ENCODE measurements at regions not wholly inside any gene's neighbourhood (a gene's known extent, or its start where the extent isn't known, plus 50 kb on each side); places are given as distances from the start of the nearest gene placed in this dataset.

DNA sequence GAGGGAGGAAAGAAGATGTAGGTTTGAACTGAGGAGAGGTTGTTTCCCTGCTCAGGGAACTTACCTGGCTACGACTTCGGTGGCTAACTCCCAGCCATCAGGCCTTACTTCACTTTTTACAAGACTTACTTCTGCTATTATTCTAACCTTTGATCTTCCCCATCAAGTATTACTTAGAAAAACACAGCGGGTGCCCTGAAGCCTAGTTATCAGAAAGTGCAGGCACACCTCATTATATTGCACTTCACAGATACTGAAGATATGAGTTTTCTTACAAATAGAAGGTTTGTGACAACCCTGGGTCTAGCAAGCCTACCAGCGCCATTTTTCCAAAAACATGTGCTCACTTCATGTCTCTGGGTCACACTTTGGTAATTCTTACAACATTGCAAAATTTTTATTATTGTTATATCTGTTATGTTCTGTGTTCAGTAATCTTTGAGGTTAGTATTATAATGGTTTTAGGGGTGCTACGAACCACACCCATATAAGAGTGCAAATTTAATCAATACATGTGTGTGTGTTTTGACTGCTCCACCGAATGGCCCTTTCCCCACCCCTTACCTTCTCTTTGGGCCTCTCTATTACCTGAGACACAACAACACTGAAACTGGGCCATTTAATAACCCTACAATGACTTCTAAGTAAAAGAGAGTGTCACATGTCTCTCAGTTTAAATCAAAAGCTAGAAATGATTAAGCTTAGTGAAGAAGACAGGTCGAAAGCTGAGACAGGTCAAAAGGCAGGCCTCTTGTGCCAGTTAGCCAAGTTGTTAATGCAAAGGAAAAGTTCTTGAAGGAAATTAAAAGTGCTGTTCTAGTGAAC is 2102.7 kb upstream of the WWC1 start:
- no peak overlapping the region for H3K9ac ChIP-seq (ENCODE audit: control insufficient read depth, insufficient read depth, low read length)
- H3K27me3 ChIP-seq (replicated peaks in 1 of 2; ENCODE audit: control insufficient read depth in 2 of 2, insufficient read depth in 2 of 2, low read length in 1 of 2) = no peaks in the 10 kb centered on the region
- in situ Hi-C loops (cut with MboI) (no loop called here), intact Hi-C loops (cut with micrococcal nuclease; ENCODE audit: unreplicated experiment) (no loop called here)
- FAIRE-seq (no peak), DNase-seq (ENCODE audit: low read depth, low spot score) (no peak), ATAC-seq (no peak)
- H3K4me1 ChIP-seq (ENCODE audit: control insufficient read depth, insufficient read depth, low read length) = no peaks in the 10 kb centered on the region
- no peaks in the 10 kb centered on the region for H4K20me1 ChIP-seq (ENCODE audit: control insufficient read depth, insufficient read depth)
- TF ChIP-seq ZNF217 (IDR thresholded peaks at IDR 0.05) (no peak), CHD4 (IDR thresholded peaks at IDR 0.05) (no peak), NR2C2 (IDR thresholded peaks at IDR 0.05; ENCODE audit: borderline replicate concordance, control insufficient read depth, insufficient read length, low read depth) (no peak), BACH1 (IDR thresholded peaks at IDR 0.05; ENCODE audit: borderline replicate concordance) (no peak), NRF1 (conservative IDR thresholded peaks at IDR 0.05; ENCODE audit: low read depth, low read length) (no peak)
- TF ChIP-seq, protein P1, sequence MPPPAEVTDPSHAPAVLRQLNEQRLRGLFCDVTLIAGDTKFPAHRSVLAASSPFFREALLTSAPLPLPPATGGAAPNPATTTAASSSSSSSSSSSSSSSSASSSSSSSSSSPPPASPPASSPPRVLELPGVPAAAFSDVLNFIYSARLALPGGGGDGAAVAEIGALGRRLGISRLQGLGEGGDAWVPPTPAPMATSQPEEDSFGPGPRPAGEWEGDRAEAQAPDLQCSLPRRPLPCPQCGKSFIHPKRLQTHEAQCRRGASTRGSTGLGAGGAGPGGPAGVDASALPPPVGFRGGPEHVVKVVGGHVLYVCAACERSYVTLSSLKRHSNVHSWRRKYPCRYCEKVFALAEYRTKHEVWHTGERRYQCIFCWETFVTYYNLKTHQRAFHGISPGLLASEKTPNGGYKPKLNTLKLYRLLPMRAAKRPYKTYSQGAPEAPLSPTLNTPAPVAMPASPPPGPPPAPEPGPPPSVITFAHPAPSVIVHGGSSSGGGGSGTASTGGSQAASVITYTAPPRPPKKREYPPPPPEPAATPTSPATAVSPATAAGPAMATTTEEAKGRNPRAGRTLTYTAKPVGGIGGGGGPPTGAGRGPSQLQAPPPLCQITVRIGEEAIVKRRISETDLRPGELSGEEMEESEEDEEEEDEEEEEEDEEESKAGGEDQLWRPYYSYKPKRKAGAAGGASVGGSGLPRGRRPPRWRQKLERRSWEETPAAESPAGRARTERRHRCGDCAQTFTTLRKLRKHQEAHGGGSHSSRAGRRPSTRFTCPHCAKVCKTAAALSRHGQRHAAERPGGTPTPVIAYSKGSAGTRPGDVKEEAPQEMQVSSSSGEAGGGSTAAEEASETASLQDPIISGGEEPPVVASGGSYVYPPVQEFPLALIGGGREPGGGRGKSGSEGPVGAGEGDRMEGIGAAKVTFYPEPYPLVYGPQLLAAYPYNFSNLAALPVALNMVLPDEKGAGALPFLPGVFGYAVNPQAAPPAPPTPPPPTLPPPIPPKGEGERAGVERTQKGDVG (CRISPR knock-in tag; IDR thresholded peaks at IDR 0.05) = no peak
- TF ChIP-seq, protein P2, sequence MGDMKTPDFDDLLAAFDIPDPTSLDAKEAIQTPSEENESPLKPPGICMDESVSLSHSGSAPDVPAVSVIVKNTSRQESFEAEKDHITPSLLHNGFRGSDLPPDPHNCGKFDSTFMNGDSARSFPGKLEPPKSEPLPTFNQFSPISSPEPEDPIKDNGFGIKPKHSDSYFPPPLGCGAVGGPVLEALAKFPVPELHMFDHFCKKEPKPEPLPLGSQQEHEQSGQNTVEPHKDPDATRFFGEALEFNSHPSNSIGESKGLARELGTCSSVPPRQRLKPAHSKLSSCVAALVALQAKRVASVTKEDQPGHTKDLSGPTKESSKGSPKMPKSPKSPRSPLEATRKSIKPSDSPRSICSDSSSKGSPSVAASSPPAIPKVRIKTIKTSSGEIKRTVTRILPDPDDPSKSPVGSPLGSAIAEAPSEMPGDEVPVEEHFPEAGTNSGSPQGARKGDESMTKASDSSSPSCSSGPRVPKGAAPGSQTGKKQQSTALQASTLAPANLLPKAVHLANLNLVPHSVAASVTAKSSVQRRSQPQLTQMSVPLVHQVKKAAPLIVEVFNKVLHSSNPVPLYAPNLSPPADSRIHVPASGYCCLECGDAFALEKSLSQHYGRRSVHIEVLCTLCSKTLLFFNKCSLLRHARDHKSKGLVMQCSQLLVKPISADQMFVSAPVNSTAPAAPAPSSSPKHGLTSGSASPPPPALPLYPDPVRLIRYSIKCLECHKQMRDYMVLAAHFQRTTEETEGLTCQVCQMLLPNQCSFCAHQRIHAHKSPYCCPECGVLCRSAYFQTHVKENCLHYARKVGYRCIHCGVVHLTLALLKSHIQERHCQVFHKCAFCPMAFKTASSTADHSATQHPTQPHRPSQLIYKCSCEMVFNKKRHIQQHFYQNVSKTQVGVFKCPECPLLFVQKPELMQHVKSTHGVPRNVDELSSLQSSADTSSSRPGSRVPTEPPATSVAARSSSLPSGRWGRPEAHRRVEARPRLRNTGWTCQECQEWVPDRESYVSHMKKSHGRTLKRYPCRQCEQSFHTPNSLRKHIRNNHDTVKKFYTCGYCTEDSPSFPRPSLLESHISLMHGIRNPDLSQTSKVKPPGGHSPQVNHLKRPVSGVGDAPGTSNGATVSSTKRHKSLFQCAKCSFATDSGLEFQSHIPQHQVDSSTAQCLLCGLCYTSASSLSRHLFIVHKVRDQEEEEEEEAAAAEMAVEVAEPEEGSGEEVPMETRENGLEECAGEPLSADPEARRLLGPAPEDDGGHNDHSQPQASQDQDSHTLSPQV (IDR thresholded peaks at IDR 0.05) = no peak
- ChIA-PET CTCF (no interaction called here), RAD21 (ENCODE audit: unreplicated experiment) (no interaction called here), SMC1A (ENCODE audit: uncharacterized antibody, unreplicated experiment) (interaction anchor here (1.0 kb wide), 1 partner anchor 20 kb away, joined by 3 read pairs; no protein-coding TSS in a partner anchor), POLR2A (no interaction called here)
- WGBS (ENCODE audit: insufficient coverage, insufficient replicate concordance, low lambda C conversion rate, missing lambda C conversion rate) = 6% methylated on average over 7 of the region's 7 CpGs
- H3K9me3 ChIP-seq (replicated peaks; ENCODE audit: control insufficient read depth, insufficient read depth, low read length) = no peaks in the 10 kb centered on the region
- H3K27ac ChIP-seq (ENCODE audit: control insufficient read depth, insufficient read depth) = no peak overlapping the region
- BruUV-seq (replicated peaks) = no TSS peak
- H3K4me3 ChIP-seq = no peak overlapping the region
- H2AFZ ChIP-seq (ENCODE audit: control insufficient read depth, low read depth, low read length) = no peak overlapping the region
- no peaks in the 10 kb centered on the region for H3K79me2 ChIP-seq (ENCODE audit: control insufficient read depth, insufficient read depth, low read length)
- H3K4me2 ChIP-seq (ENCODE audit: control insufficient read depth, insufficient read depth) = no peak overlapping the region
- no peaks in the 10 kb centered on the region for H3K36me3 ChIP-seq (ENCODE audit: control insufficient read depth in 2 of 2, insufficient read depth in 2 of 2, low read length in 1 of 2)

All from GM12878 (cell line).